IMR-90 (cell line): ENCODE measurements at regions not wholly inside any gene's neighbourhood (a gene's known extent, or its start where the extent isn't known, plus 50 kb on each side); places are given as distances from the start of the nearest gene placed in this dataset.

ENCODE experiments used
- ATAC-seq: fragments of 200-7000 bp; cut with Tn5 transposase; 2 replicates; pipeline ENCODE4 v1.9.1; 2020; ENCODE audit warnings: low read depth, mild to moderate bottlenecking, moderate library complexity
- BruUV-seq: library from RNA; stranded (reverse); fragments of 400-500 nt; replicated peaks from 2 replicates; lab custom pipeline; 2021; lab: Mats Ljungman, UMichigan
- CTCF ChIA-PET: fragments of 300-600 bp; formaldehyde crosslinking; extraction: SDS; loops from one replicate; lab custom pipeline; 2021; ENCODE audit warnings: antibody characterized with exemption; lab: Yijun Ruan, JAX
- POLR2A ChIA-PET: fragments of 300-600 bp; sonication (Branson Sonifier 250); formaldehyde crosslinking; loops from one replicate; lab custom pipeline; 2022; ENCODE audit warnings: antibody characterized with exemption; ENCODE audit not compliant: unreplicated experiment; lab: Charles Lee
- DNase-seq: peaks from one replicate; pipeline ENCODE4 v3.0.0; 2013
- H2AFZ ChIP-seq: replicated peaks from 2 replicates; pipeline ENCODE3; 2013; ENCODE audit warnings: low read length, mild to moderate bottlenecking; ENCODE audit not compliant: poor library complexity
- H2AK5ac ChIP-seq: 2 replicates; pipeline ENCODE4 v1.6.1; 2013; ENCODE audit warnings: low read depth, low read length, inconsistent platforms
- H2AK9ac ChIP-seq: replicated peaks from 2 replicates; pipeline ENCODE3; 2013; ENCODE audit warnings: mild to moderate bottlenecking, low read depth, low read length, moderate library complexity; ENCODE audit not compliant: poor library complexity
- H2BK120ac ChIP-seq: 2 replicates; pipeline ENCODE4 v1.6.1; 2013; ENCODE audit warnings: low read depth, low read length, inconsistent platforms
- H2BK15ac ChIP-seq: 3 replicates; pipeline ENCODE4 v1.6.1; 2013; ENCODE audit warnings: low read depth, low read length, inconsistent platforms
- H2BK20ac ChIP-seq: 2 replicates; pipeline ENCODE4 v1.6.1; 2013; ENCODE audit warnings: low read depth, mild to moderate bottlenecking, inconsistent platforms, low read length, moderate library complexity
- H2BK5ac ChIP-seq: 2 replicates; pipeline ENCODE4 v1.6.1; 2013; ENCODE audit warnings: mild to moderate bottlenecking, low read depth, low read length, inconsistent platforms; ENCODE audit not compliant: poor library complexity, severe bottlenecking
- H3K14ac ChIP-seq: replicated peaks from 2 replicates; pipeline ENCODE4 v1.6.1; 2013; ENCODE audit warnings: low read depth, low read length, inconsistent platforms
- H3K18ac ChIP-seq: 2 replicates; pipeline ENCODE4 v1.6.1; 2013; ENCODE audit warnings: low read depth, low read length, control low read depth
- H3K23ac ChIP-seq: 2 replicates; pipeline ENCODE4 v1.6.1; 2013; ENCODE audit warnings: low read depth, low read length, inconsistent platforms
- H3K27ac ChIP-seq: 2 replicates; pipeline ENCODE4 v1.5.1; 2013; ENCODE audit warnings: mild to moderate bottlenecking, control low read depth, low read length; ENCODE audit not compliant: insufficient read depth
- H3K27me3 ChIP-seq: 2 replicates; pipeline ENCODE4 v1.6.1; 2013; ENCODE audit warnings: low read length; ENCODE audit not compliant: control insufficient read depth, insufficient read depth
- H3K36me3 ChIP-seq: 2 replicates; pipeline ENCODE4 v1.6.1; 2013; ENCODE audit warnings: low read length, mixed read lengths; ENCODE audit not compliant: control insufficient read depth, insufficient read depth
- H3K4ac ChIP-seq: 2 replicates; pipeline ENCODE4 v1.6.1; 2013; ENCODE audit warnings: low read depth, low read length, inconsistent platforms
- H3K4me1 ChIP-seq: 2 replicates; pipeline ENCODE4 v1.6.1; 2013; ENCODE audit warnings: low read length, mixed read lengths; ENCODE audit not compliant: control insufficient read depth, insufficient read depth
- H3K4me2 ChIP-seq: 2 replicates; pipeline ENCODE4 v1.6.1; 2013; ENCODE audit warnings: low read depth, mild to moderate bottlenecking, control low read depth, low read length, moderate library complexity
- H3K4me3 ChIP-seq: 2 replicates; pipeline ENCODE4 v1.5.1; 2013; ENCODE audit warnings: low read depth, mild to moderate bottlenecking, control low read depth, low read length, moderate library complexity; ENCODE audit not compliant: insufficient read depth
- H3K56ac ChIP-seq: 2 replicates; pipeline ENCODE4 v1.6.1; 2013; ENCODE audit warnings: low read length, inconsistent platforms; ENCODE audit not compliant: insufficient read depth; ENCODE audit errors: extremely low read depth
- H3K79me1 ChIP-seq, 2 experiments: 2 replicates each; pipeline ENCODE4 v1.6.1; 2013; ENCODE audit warnings: low read length in 2 of 2, inconsistent platforms in 1 of 2, low read depth in 1 of 2
- H3K9ac ChIP-seq: 2 replicates; pipeline ENCODE4 v1.6.1; 2013; ENCODE audit warnings: low read depth, low read length, control low read depth
- H3K9me1 ChIP-seq: 2 replicates; pipeline ENCODE4 v1.6.1; 2013; ENCODE audit warnings: low read length, inconsistent platforms; ENCODE audit not compliant: insufficient read depth
- H3K9me3 ChIP-seq: 2 replicates; pipeline ENCODE4 v1.6.1; 2013; ENCODE audit warnings: low read length; ENCODE audit not compliant: control insufficient read depth, insufficient read depth
- H4K20me1 ChIP-seq: 2 replicates; pipeline ENCODE4 v1.6.1; 2013; ENCODE audit warnings: low read length, inconsistent platforms; ENCODE audit not compliant: insufficient read depth
- H4K5ac ChIP-seq: 2 replicates; pipeline ENCODE4 v1.6.1; 2013; ENCODE audit warnings: mild to moderate bottlenecking, low read depth, low read length, control low read depth
- H4K8ac ChIP-seq, 2 experiments: 2 replicates each; pipeline ENCODE4 v1.6.1; 2013; ENCODE audit warnings: low read depth in 2 of 2, low read length in 2 of 2, control low read depth in 1 of 2, inconsistent platforms in 1 of 2
- H4K91ac ChIP-seq: 2 replicates; pipeline ENCODE4 v1.6.1; 2013; ENCODE audit warnings: low read depth, low read length, inconsistent platforms; ENCODE audit not compliant: insufficient read depth
- BHLHE40 ChIP-seq: fragments of 150-350 bp; IDR thresholded peaks from 2 replicates; pipeline ENCODE4 v1.6.1; 2016; ENCODE audit warnings: mild to moderate bottlenecking, low read depth, low read length
- CEBPB ChIP-seq: IDR thresholded peaks from 2 replicates; pipeline ENCODE4 v1.6.1; 2012; ENCODE audit warnings: low read depth, low read length, improper control_type of control experiment
- CHD1 ChIP-seq: IDR thresholded peaks from 2 replicates; pipeline ENCODE4 v1.6.1; 2012; ENCODE audit warnings: low read depth, low read length, improper control_type of control experiment
- CTCF ChIP-seq: conservative IDR thresholded peaks from 2 replicates; pipeline ENCODE4 v1.5.1; 2012; ENCODE audit warnings: mild to moderate bottlenecking, low read depth, low read length, improper control_type of control experiment
- FOS ChIP-seq: fragments of 150-350 bp; IDR thresholded peaks from 2 replicates; pipeline ENCODE4 v1.6.1; 2016; ENCODE audit warnings: low read depth, low read length
- MAFK ChIP-seq: IDR thresholded peaks from 2 replicates; pipeline ENCODE4 v1.6.1; 2012; ENCODE audit warnings: low read depth, low read length, improper control_type of control experiment
- MAZ ChIP-seq: IDR thresholded peaks from 2 replicates; pipeline ENCODE4 v1.6.1; 2012; ENCODE audit warnings: low read depth, mild to moderate bottlenecking, low read length, improper control_type of control experiment, moderate library complexity, borderline replicate concordance
- MXI1 ChIP-seq: IDR thresholded peaks from 2 replicates; pipeline ENCODE4 v1.6.1; 2012; ENCODE audit warnings: low read depth, mild to moderate bottlenecking, low read length, moderate library complexity, borderline replicate concordance
- NFE2L2 ChIP-seq: fragments of 150-350 bp; IDR thresholded peaks from 2 replicates; pipeline ENCODE4 v1.6.1; 2016; ENCODE audit warnings: low read depth, mild to moderate bottlenecking, low read length
- POLR2A ChIP-seq: IDR thresholded peaks from 2 replicates; pipeline ENCODE4 v1.6.1; 2012; ENCODE audit warnings: mild to moderate bottlenecking, low read depth, low read length
- RAD21 ChIP-seq: IDR thresholded peaks from 2 replicates; pipeline ENCODE4 v1.6.1; 2012; ENCODE audit warnings: low read length, improper control_type of control experiment
- RCOR1 ChIP-seq: IDR thresholded peaks from 2 replicates; pipeline ENCODE4 v1.6.1; 2012; ENCODE audit warnings: mild to moderate bottlenecking, low read length, improper control_type of control experiment; ENCODE audit not compliant: insufficient replicate concordance
- RFX5 ChIP-seq: IDR thresholded peaks from 2 replicates; pipeline ENCODE4 v1.8.0; 2012; ENCODE audit warnings: low read depth, mild to moderate bottlenecking, low read length, moderate library complexity
- SMC3 ChIP-seq: fragments of 150-350 bp; IDR thresholded peaks from 2 replicates; pipeline ENCODE4 v1.6.1; 2016; ENCODE audit warnings: low read depth, mild to moderate bottlenecking, antibody characterized with exemption, low read length, moderate library complexity
- USF2 ChIP-seq: fragments of 150-350 bp; IDR thresholded peaks from 2 replicates; pipeline ENCODE4 v1.6.1; 2017; ENCODE audit warnings: mild to moderate bottlenecking, antibody characterized with exemption, low read length, low read depth
- WGBS, 2 experiments: methylation state at CpG; one replicate each; pipeline versions ENCODE4 v1.1.5 to v1.1.7; 2013; ENCODE audit warnings: missing lambda C conversion rate in 2 of 2; ENCODE audit not compliant: insufficient read length in 1 of 2; ENCODE audit errors: extremely low coverage in 2 of 2; 5-methylcytosine and 5-hydroxymethylcytosine counted together
- dilution Hi-C: fragments of 300-500 bp; cut with HindIII; formaldehyde crosslinking; loops from one replicate; pipeline ENCODE4 v1.14.3; 2018; ENCODE audit warnings: low sequenced_read_pairs; ENCODE audit not compliant: unreplicated experiment
- in situ Hi-C: fragments of 300-500 bp; cut with MboI; formaldehyde crosslinking; loops from 3 replicates; pipeline ENCODE4 v1.14.3; 2019; ENCODE audit warnings: low sequenced_read_pairs, inconsistent platforms, mixed read lengths
- intact Hi-C: fragments of 100-400 bp; cut with micrococcal nuclease; formaldehyde crosslinking; loops from 2 replicates; pipeline ENCODE4 v1.10.0; 2022
- TF ChIP-seq, protein P1 (sequence below): fragments of 150-350 bp; IDR thresholded peaks from 2 replicates; pipeline ENCODE4 v1.6.1; 2016; ENCODE audit warnings: low read depth, mild to moderate bottlenecking, low read length, moderate library complexity, borderline replicate concordance

GRCh38 chr2:136251197-136251884 is 133.4 kb upstream of the CXCR4 start:
- no peak overlapping the region for H3K56ac ChIP-seq
- dilution Hi-C loops, result no loop called here

More at GRCh38 chr2:136251197-136251884, 133.4 kb upstream of the CXCR4 start:
- Histone ChIP-seq H2BK20ac (no peak overlapping the region), H3K27ac (no peak overlapping the region), H2BK5ac (no peak overlapping the region), H3K14ac (no peak overlapping the region), H3K9me3 (no peaks in the 10 kb centered on the region), H3K4me3 (no peak overlapping the region), H3K36me3 (no peaks in the 10 kb centered on the region), H4K20me1 (no peaks in the 10 kb centered on the region), H3K27me3 (no peaks in the 10 kb centered on the region), H4K91ac (no peak overlapping the region), H3K23ac (no peak overlapping the region), H3K18ac (no peak overlapping the region), H2AK5ac (no peak overlapping the region), H2BK120ac (no peak overlapping the region), H3K4me1 (no peaks in the 10 kb centered on the region), H3K4me2 (no peak overlapping the region), H2BK15ac (no peak overlapping the region), H2AFZ (no peak overlapping the region), H3K9me1 (no peaks in the 10 kb centered on the region), H4K8ac (no peak overlapping the region), H3K9ac (no peak overlapping the region), H3K4ac (no peak overlapping the region), H2AK9ac (no peak overlapping the region), H3K79me1 (no peaks in the 10 kb centered on the region), H4K5ac (no peak overlapping the region)
- CTCF ChIA-PET, result no interaction called here
- DNase-seq (no peak), ATAC-seq (no peak)
- POLR2A ChIA-PET, result no interaction called here
- no TSS peak for BruUV-seq
- no CpG with 5 or more reads among the region's 5 CpGs for WGBS, 2 experiments
- intact Hi-C loops, result no loop called here
- no peak for TF ChIP-seq POLR2A
- TF ChIP-seq RCOR1, result no peak
- TF ChIP-seq CHD1, result no peak
- no peak for TF ChIP-seq MAFK
- TF ChIP-seq FOS, result no peak
- no peak for TF ChIP-seq NFE2L2
- TF ChIP-seq SMC3, result no peak
- no peak for TF ChIP-seq CTCF
- TF ChIP-seq MXI1, result no peak
- TF ChIP-seq, protein P1, sequence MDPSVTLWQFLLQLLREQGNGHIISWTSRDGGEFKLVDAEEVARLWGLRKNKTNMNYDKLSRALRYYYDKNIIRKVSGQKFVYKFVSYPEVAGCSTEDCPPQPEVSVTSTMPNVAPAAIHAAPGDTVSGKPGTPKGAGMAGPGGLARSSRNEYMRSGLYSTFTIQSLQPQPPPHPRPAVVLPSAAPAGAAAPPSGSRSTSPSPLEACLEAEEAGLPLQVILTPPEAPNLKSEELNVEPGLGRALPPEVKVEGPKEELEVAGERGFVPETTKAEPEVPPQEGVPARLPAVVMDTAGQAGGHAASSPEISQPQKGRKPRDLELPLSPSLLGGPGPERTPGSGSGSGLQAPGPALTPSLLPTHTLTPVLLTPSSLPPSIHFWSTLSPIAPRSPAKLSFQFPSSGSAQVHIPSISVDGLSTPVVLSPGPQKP, result no peak
- TF ChIP-seq RFX5, result no peak
- no peak for TF ChIP-seq BHLHE40
- no peak for TF ChIP-seq CEBPB
- TF ChIP-seq RAD21, result no peak
- no peak for TF ChIP-seq MAZ
- TF ChIP-seq USF2, result no peak
- in situ Hi-C loops, result no loop called here
